GM12865 (cell line): ENCODE measurements at regions not wholly inside any gene's neighbourhood (a gene's known extent, or its start where the extent isn't known, plus 50 kb on each side); places are given as distances from the start of the nearest gene placed in this dataset.

Source experiments
- DNase-seq: peaks from one replicate; pipeline ENCODE4 v3.0.0; 2010; ENCODE audit warnings: low read depth
- H3K4me3 ChIP-seq: 2 replicates; pipeline ENCODE4 v1.5.1; 2011; ENCODE audit warnings: mild to moderate bottlenecking, low read depth, low read length, control low read depth
- CTCF ChIP-seq: IDR thresholded peaks from 2 replicates; pipeline ENCODE4 v1.5.1; 2011; ENCODE audit warnings: low read length, control low read depth, low read depth, inconsistent platforms; ENCODE audit not compliant: insufficient read depth; ENCODE audit errors: missing control alignments

DNA sequence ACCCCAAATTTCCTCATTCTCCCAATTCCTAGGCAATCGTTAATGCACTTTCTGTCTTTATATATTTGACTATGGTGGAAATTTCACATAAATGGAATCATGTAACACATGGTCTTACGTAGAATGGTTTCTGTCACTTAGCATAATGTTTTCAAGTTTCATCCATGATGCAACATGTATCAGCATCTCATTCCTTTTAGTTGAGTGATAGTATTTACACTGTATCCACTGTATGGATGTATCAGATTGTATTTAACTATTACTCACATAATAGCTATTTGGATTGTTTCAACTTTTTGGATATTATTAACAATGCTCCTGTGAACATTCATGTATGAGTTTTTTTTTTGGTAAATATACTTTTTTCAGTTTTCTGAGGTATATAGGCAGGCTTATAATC, 982.3 kb upstream of the DDX18 start:
- H3K4me3 ChIP-seq, result no peak overlapping the region
- DNase-seq, result no peak
- TF ChIP-seq CTCF, result no peak

GRCh38 chr2:116833052-116833451, 981.4 kb upstream of the DDX18 start:
- H3K4me3 ChIP-seq, result no peak overlapping the region
- no peak for DNase-seq
- no peak for TF ChIP-seq CTCF

DNA sequence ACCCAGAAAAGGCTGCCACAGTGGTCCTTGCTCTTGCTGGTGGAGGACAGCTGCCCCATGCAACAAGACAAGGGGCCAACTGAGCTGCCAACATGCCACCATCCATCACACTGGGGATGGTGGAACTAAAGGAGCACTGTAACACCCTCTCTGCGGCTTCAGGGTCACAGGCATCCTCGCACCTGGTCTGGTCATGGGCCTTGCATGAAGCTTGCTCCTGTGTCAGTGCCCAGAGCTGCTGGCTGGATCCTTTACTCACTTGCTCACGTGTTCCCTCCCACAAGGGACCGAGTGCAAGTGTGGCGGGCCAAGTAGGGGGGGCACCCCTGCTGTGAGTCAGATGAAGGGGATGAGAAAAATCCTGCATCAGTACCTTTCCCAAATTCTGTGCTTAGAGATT, 972.3 kb upstream of the DDX18 start:
- TF ChIP-seq CTCF, result no peak
- no peak for DNase-seq
- H3K4me3 ChIP-seq, result no peak overlapping the region

GRCh38 chr2:116859708-116860107, 954.8 kb upstream of the DDX18 start:
- no peak overlapping the region for H3K4me3 ChIP-seq
- TF ChIP-seq CTCF, result no peak
- no peak for DNase-seq

- no peak overlapping the region for H3K4me3 ChIP-seq
- no peak for DNase-seq
- TF ChIP-seq CTCF, result no peak
Observed at GRCh38 chr2:116874021-116874420, 940.5 kb upstream of the DDX18 start.

DNA sequence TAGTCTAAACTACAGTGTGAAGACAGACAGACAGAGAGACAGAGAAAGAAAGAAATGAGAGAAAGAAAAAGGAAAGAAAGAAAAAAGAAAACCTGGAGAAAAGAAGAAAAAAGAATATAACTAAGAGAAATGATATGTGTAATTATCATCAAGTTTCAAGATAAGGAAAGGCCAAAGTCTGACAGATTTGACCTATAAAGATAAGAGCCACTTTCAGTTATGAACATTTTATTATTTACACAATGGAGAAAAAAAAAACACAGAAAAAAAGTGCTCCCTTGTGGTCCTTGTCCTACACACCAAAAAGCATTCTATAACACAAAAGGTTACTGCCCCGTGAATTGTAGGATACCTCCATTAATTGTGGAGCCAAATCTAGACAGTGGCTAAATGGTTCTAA, 937.2 kb upstream of the DDX18 start:
- no peak overlapping the region for H3K4me3 ChIP-seq
- TF ChIP-seq CTCF, result no peak
- DNase-seq, result no peak

GRCh38 chr2:116877944-116878343, 936.5 kb upstream of the DDX18 start:
- no peak overlapping the region for H3K4me3 ChIP-seq
- DNase-seq, result no peak
- TF ChIP-seq CTCF, result no peak
